SU-DHL-6 (cell line): ENCODE measurements at regions not wholly inside any gene's neighbourhood (a gene's known extent, or its start where the extent isn't known, plus 50 kb on each side); places are given as distances from the start of the nearest gene placed in this dataset.

Experiments
- EZH2phosphoT487 ChIP-seq: fragments of 200-600 bp; sonication (generic), shearing (Covaris generic); conservative IDR thresholded peaks from 2 replicates; pipeline ENCODE4 v1.6.1; 2018; ENCODE audit warnings: mild to moderate bottlenecking, antibody characterized with exemption, low read length, moderate library complexity, mixed read lengths
- TF ChIP-seq, protein P1 (sequence below): fragments of 200-600 bp; sonication (generic); IDR thresholded peaks from one replicate; pipeline ENCODE4 v1.5.1; 2017; ENCODE audit warnings: antibody characterized with exemption, mild to moderate bottlenecking, low read length, moderate library complexity; ENCODE audit not compliant: insufficient read depth, poor library complexity, severe bottlenecking

DNA sequence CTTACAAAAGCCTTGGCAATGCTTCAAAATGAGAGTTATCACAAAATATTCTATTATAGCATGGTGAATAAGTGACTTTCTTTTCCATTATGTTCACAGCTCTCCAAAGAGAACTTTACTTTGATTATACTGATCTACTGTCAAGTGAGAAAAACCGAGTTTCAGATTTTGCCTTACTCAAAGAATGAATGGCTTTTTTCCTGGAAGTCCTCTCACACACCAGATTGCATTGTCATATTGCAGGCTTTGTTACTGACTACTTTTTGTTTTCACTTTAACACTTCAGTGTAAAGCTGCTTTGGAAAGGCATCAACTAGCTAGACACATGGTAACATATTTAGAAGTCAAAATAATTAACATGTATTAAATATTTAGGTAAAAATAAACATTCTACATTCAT lies 765.2 kb upstream of the NUDT12 start:
- TF ChIP-seq, protein P1, sequence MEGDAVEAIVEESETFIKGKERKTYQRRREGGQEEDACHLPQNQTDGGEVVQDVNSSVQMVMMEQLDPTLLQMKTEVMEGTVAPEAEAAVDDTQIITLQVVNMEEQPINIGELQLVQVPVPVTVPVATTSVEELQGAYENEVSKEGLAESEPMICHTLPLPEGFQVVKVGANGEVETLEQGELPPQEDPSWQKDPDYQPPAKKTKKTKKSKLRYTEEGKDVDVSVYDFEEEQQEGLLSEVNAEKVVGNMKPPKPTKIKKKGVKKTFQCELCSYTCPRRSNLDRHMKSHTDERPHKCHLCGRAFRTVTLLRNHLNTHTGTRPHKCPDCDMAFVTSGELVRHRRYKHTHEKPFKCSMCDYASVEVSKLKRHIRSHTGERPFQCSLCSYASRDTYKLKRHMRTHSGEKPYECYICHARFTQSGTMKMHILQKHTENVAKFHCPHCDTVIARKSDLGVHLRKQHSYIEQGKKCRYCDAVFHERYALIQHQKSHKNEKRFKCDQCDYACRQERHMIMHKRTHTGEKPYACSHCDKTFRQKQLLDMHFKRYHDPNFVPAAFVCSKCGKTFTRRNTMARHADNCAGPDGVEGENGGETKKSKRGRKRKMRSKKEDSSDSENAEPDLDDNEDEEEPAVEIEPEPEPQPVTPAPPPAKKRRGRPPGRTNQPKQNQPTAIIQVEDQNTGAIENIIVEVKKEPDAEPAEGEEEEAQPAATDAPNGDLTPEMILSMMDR, result no peak
- TF ChIP-seq EZH2phosphoT487, result no peak
